ENCODE measurements at regions not wholly inside any gene's neighbourhood (a gene's known extent, or its start where the extent isn't known, plus 50 kb on each side); places are given as distances from the start of the nearest gene placed in this dataset.

- no peak for DNase-seq
These were observed 52.1 kb upstream of the TLE3 start for GRCh38 chr15:70149667-70150404.

- DNase-seq, result no peak
These were observed 50.1 kb upstream of the TLE3 start for GRCh38 chr15:70147778-70148177.

All from bone marrow (tissue), 2 donors.